PC-3 (cell line): ENCODE measurements at regions not wholly inside any gene's neighbourhood (a gene's known extent, or its start where the extent isn't known, plus 50 kb on each side); places are given as distances from the start of the nearest gene placed in this dataset.
"Not testable (repeated sequence)": the region's sequence is repeated elsewhere in the genome, so short reads cannot be mapped to it uniquely, and the experiment has no call there.

ENCODE experiments used
- ATAC-seq: fragments of 200-7000 bp; cut with Tn5 transposase; 2 replicates; pipeline ENCODE4 v1.9.1; 2020; ENCODE audit warnings: mild to moderate bottlenecking, moderate library complexity
- BruUV-seq: library from RNA; stranded (reverse); fragments of 400-500 nt; replicated peaks from 2 replicates; lab custom pipeline; 2021; lab: Mats Ljungman, UMichigan
- CTCF ChIA-PET: fragments of 300-600 bp; sonication (Branson Sonifier 250); formaldehyde crosslinking; loops from one replicate; lab custom pipeline; 2022; ENCODE audit warnings: antibody characterized with exemption; lab: Charles Lee
- POLR2A ChIA-PET: fragments of 300-600 bp; sonication (Branson Sonifier 250); formaldehyde crosslinking; loops from one replicate; lab custom pipeline; 2022; ENCODE audit warnings: antibody characterized with exemption; ENCODE audit not compliant: unreplicated experiment; lab: Charles Lee
- DNase-seq: peaks from one replicate; pipeline ENCODE4 v3.0.0-alpha.2; 2015
- H2AFZ ChIP-seq: fragments of 300-600 bp; sonication (generic); 2 replicates; pipeline ENCODE4 v1.6.0; 2016; ENCODE audit warnings: antibody characterized with exemption, low read length
- H3F3A ChIP-seq: fragments of 300-600 bp; sonication (generic); one replicate; pipeline ENCODE4 v1.6.0; 2017; ENCODE audit warnings: antibody characterized with exemption, low read length, control low read depth, mild to moderate bottlenecking; ENCODE audit not compliant: unreplicated experiment
- H3K27ac ChIP-seq: fragments of 300-600 bp; sonication (generic); 2 replicates; pipeline ENCODE4 v1.5.1; 2016; ENCODE audit warnings: mild to moderate bottlenecking, low read length
- H3K27me3 ChIP-seq: fragments of 300-600 bp; sonication (generic); 2 replicates; pipeline ENCODE4 v1.6.1; 2016; ENCODE audit warnings: low read length, mixed read lengths
- H3K36me3 ChIP-seq: fragments of 300-600 bp; sonication (generic); 2 replicates; pipeline ENCODE4 v1.6.1; 2016; ENCODE audit warnings: low read depth, mixed run types, low read length, mixed read lengths
- H3K4me1 ChIP-seq: fragments of 300-600 bp; sonication (generic); 2 replicates; pipeline ENCODE4 v1.5.1; 2016; ENCODE audit warnings: low read length; ENCODE audit not compliant: insufficient read depth
- H3K4me2 ChIP-seq: fragments of 300-600 bp; sonication (generic); 2 replicates; pipeline ENCODE4 v1.6.0; 2016; ENCODE audit warnings: low read length
- H3K4me3 ChIP-seq: fragments of 300-600 bp; sonication (generic); 2 replicates; pipeline ENCODE4 v1.5.1; 2016; ENCODE audit warnings: mild to moderate bottlenecking, low read length, mixed read lengths
- H3K79me2 ChIP-seq: fragments of 300-600 bp; sonication (generic); 2 replicates; pipeline ENCODE4 v1.6.1; 2017; ENCODE audit warnings: low read length, mixed read lengths
- H3K9ac ChIP-seq: fragments of 300-600 bp; sonication (generic); 2 replicates; pipeline ENCODE4 v1.6.0; 2016; ENCODE audit warnings: mild to moderate bottlenecking, low read length
- H3K9me2 ChIP-seq: fragments of 300-600 bp; sonication (generic); replicated peaks from 2 replicates; pipeline ENCODE4 v1.6.1; 2016; ENCODE audit warnings: mixed run types, low read length, mixed read lengths
- H3K9me3 ChIP-seq: fragments of 300-600 bp; sonication (generic); 2 replicates; pipeline ENCODE4 v1.6.1; 2016; ENCODE audit warnings: low read length, mixed read lengths
- H4K20me1 ChIP-seq: fragments of 300-600 bp; sonication (generic); 2 replicates; pipeline ENCODE4 v1.6.1; 2016; ENCODE audit warnings: low read length, mixed read lengths
- EZH2 ChIP-seq: fragments of 300-600 bp; sonication (generic); IDR thresholded peaks from one replicate; pipeline ENCODE4 v1.6.1; 2017; ENCODE audit warnings: antibody characterized with exemption, mild to moderate bottlenecking, low read length; ENCODE audit not compliant: unreplicated experiment
- EZH2phosphoT487 ChIP-seq: fragments of 300-600 bp; sonication (generic); IDR thresholded peaks from 2 replicates; pipeline ENCODE4 v1.6.1; 2018; ENCODE audit warnings: mild to moderate bottlenecking, antibody characterized with exemption, low read length, borderline replicate concordance
- intact Hi-C: fragments of 100-400 bp; cut with micrococcal nuclease; formaldehyde crosslinking; loops from 2 replicates; pipeline ENCODE4 v1.9.0; 2023
- TF ChIP-seq, protein P1 (sequence below): fragments of 300-600 bp; sonication (generic); conservative IDR thresholded peaks from 2 replicates; pipeline ENCODE4 v1.5.1; 2017; ENCODE audit warnings: antibody characterized with exemption, low read depth, mild to moderate bottlenecking, low read length

DNA sequence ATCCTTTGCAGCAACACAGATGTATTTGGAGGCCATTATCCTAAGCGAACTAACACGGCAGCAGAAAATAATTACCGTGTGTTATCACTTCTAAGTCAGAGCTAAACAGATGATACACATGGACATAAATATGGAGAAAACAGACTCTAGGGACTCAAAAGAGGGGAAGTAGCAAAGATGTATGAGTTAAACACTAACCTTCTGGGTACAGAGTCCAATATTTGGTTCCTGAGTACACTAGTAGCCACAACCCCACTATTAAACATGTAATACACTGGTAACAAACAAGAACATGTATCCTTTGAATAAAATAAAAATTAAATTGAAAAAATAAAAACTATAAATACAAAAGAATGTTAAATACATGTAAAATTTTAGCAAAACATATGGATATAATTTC, 118.0 kb upstream of the SLITRK5 start:
- intact Hi-C loops: no loop called here
- Histone ChIP-seq H3K27ac (no peak overlapping the region), H3K4me3 (no peak overlapping the region), H3K9me3 (no peaks in the 10 kb centered on the region), H3K79me2 (no peaks in the 10 kb centered on the region), H3K4me2 (no peak overlapping the region), H3K27me3 (no peaks in the 10 kb centered on the region), H3F3A (no peaks in the 10 kb centered on the region), H2AFZ (no peak overlapping the region), H4K20me1 (no peaks in the 10 kb centered on the region), H3K9ac (no peak overlapping the region), H3K9me2 (no peaks in the 10 kb centered on the region), H3K4me1 (no peaks in the 10 kb centered on the region), H3K36me3 (no peaks in the 10 kb centered on the region)
- ChIA-PET CTCF (no interaction called here), POLR2A (no interaction called here)
- DNase-seq: no peak
- TF ChIP-seq, protein P1, sequence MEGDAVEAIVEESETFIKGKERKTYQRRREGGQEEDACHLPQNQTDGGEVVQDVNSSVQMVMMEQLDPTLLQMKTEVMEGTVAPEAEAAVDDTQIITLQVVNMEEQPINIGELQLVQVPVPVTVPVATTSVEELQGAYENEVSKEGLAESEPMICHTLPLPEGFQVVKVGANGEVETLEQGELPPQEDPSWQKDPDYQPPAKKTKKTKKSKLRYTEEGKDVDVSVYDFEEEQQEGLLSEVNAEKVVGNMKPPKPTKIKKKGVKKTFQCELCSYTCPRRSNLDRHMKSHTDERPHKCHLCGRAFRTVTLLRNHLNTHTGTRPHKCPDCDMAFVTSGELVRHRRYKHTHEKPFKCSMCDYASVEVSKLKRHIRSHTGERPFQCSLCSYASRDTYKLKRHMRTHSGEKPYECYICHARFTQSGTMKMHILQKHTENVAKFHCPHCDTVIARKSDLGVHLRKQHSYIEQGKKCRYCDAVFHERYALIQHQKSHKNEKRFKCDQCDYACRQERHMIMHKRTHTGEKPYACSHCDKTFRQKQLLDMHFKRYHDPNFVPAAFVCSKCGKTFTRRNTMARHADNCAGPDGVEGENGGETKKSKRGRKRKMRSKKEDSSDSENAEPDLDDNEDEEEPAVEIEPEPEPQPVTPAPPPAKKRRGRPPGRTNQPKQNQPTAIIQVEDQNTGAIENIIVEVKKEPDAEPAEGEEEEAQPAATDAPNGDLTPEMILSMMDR: no peak
- TF ChIP-seq EZH2 (no peak), EZH2phosphoT487 (no peak)
- no TSS peak for BruUV-seq
- no peak for ATAC-seq

DNA sequence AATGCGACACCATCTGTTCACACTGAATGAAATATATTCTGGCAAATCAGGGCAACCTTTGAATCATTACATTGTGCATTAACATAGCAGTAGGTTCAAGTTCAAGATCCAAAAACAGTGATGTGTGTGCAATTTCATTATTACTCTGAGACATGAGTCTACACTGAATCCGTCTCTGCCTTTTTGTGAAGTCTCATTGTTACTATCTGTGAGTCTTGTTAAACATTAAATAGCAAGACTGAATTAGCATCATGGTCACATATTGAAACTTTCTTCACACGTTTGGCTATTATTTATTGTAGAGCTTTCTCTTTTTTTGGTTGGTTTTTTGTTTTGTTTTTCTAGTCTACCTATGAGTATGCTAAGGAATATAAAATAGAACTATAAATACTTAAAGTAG, 117.1 kb upstream of the SLITRK5 start:
- H3K9me3 ChIP-seq: no peaks in the 10 kb centered on the region
- no peak overlapping the region for H2AFZ ChIP-seq
- no peak overlapping the region for H3K4me3 ChIP-seq
- no peak overlapping the region for H3K4me2 ChIP-seq
- no TSS peak for BruUV-seq
- H3K27ac ChIP-seq: no peak overlapping the region
- intact Hi-C loops: no loop called here
- TF ChIP-seq, protein P1: no peak
- TF ChIP-seq EZH2 (no peak), EZH2phosphoT487 (no peak)
- H3K9me2 ChIP-seq: no peaks in the 10 kb centered on the region
- no peak for DNase-seq
- ChIA-PET POLR2A (no interaction called here), CTCF (no interaction called here)
- H3K27me3 ChIP-seq: no peaks in the 10 kb centered on the region
- no peaks in the 10 kb centered on the region for H3K36me3 ChIP-seq
- H3F3A ChIP-seq: no peaks in the 10 kb centered on the region
- ATAC-seq: no peak
- H3K79me2 ChIP-seq: no peaks in the 10 kb centered on the region
- no peaks in the 10 kb centered on the region for H3K4me1 ChIP-seq
- H4K20me1 ChIP-seq: no peaks in the 10 kb centered on the region
- H3K9ac ChIP-seq: no peak overlapping the region

DNA sequence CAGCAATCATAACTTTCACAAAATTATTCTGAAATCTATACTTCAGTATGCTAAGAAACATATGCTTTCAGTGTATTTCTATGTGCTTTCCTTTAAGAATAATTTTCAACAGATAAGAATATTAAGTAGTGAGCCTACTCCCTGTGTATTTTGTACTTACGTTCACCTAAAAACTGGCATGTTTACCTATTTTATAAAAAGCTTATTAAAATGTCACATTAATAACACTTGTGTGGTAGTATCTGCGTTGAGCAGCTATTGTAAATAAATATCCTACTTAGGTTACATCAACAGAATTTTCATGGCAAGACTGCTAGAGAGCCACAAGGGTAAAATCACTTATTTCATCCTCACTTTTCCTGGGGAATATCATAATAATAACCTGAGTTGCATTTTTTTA, 113.4 kb upstream of the SLITRK5 start:
- DNase-seq (no peak), ATAC-seq (no peak)
- H3F3A ChIP-seq: no peaks in the 10 kb centered on the region
- no peaks in the 10 kb centered on the region for H3K36me3 ChIP-seq
- no peak overlapping the region for H2AFZ ChIP-seq
- H3K4me2 ChIP-seq: no peak overlapping the region
- H3K9me2 ChIP-seq: no peaks in the 10 kb centered on the region
- no peaks in the 10 kb centered on the region for H3K79me2 ChIP-seq
- H3K4me3 ChIP-seq: no peak overlapping the region
- ChIA-PET POLR2A (no interaction called here), CTCF (no interaction called here)
- no peaks in the 10 kb centered on the region for H3K4me1 ChIP-seq
- H3K9me3 ChIP-seq: no peaks in the 10 kb centered on the region
- no TSS peak for BruUV-seq
- no peak overlapping the region for H3K27ac ChIP-seq
- TF ChIP-seq EZH2: no peak
- no peak for TF ChIP-seq EZH2phosphoT487
- TF ChIP-seq, protein P1: no peak
- H3K9ac ChIP-seq: no peak overlapping the region
- no peaks in the 10 kb centered on the region for H3K27me3 ChIP-seq
- intact Hi-C loops: no loop called here
- H4K20me1 ChIP-seq: no peaks in the 10 kb centered on the region

DNA sequence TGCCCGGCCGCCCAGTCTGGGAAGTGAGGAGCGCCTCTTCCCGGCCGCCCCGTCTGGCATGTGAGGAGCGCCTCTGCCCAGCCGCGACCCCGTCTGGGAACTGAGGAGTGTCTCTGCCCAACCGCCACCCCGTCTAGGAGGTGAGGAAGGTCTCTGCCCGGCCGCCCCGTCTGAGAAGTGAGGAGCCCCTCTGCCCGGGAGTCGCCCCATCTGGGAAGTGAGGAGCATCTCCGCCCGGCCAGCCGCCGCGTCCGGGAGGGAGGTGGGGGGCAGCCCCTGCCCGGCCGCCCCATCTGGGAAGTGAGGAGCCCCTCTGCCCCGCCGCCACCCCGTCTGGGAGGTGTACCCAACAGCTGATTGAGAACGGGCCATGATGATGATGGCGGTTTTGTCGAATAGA, 109.6 kb upstream of the SLITRK5 start:
- intact Hi-C loops, H3K4me2 ChIP-seq, H2AFZ ChIP-seq, BruUV-seq, DNase-seq, H3K9ac ChIP-seq, H3K27me3 ChIP-seq, H3K36me3 ChIP-seq, H3K4me3 ChIP-seq, CTCF ChIA-PET, H4K20me1 ChIP-seq, POLR2A ChIA-PET, H3K27ac ChIP-seq, H3F3A ChIP-seq, H3K79me2 ChIP-seq, H3K4me1 ChIP-seq, ATAC-seq, H3K9me3 ChIP-seq, H3K9me2 ChIP-seq: not testable (repeated sequence)
